ENCODE measurements at regions not wholly inside any gene's neighbourhood (a gene's known extent, or its start where the extent isn't known, plus 50 kb on each side); places are given as distances from the start of the nearest gene placed in this dataset.

- TF ChIP-seq CTCF (IDR thresholded peaks at IDR 0.05) (no peak), EZH2phosphoT487 (IDR thresholded peaks at IDR 0.05) (no peak)
These were observed 237.5 kb upstream of the RBBP8 start for GRCh38 chr18:22695674-22696073.
